NK-92 (cell line): ENCODE measurements at regions not wholly inside any gene's neighbourhood (a gene's known extent, or its start where the extent isn't known, plus 50 kb on each side); places are given as distances from the start of the nearest gene placed in this dataset.
"Not testable (repeated sequence)": the region's sequence is repeated elsewhere in the genome, so short reads cannot be mapped to it uniquely, and the experiment has no call there.

Experiments used
- DNase-seq: peaks from one replicate; lab custom pipeline; 2025; ENCODE audit not compliant: unreplicated experiment; lab: John Stamatoyannopoulos, UW

DNA sequence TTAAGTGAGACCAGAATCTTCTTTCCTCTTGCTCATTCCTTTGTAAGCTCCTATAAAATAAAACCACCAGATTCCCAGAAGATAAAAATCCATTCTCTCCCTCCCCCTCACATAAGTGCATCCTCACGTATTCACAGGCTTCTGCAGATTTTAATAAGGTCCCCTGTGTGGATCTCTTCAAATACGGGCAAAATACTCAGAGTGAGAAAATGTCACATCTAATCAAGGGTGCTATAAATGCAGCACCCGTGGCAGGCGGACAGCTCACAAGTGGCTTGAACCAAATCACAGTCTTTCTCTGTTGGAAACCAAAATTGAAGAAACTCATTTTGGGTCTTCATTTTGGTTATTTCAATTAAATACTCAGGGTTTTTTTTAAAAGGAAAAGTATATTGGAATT is 212.9 kb upstream of the CMC1 start:
- no peak for DNase-seq

DNA sequence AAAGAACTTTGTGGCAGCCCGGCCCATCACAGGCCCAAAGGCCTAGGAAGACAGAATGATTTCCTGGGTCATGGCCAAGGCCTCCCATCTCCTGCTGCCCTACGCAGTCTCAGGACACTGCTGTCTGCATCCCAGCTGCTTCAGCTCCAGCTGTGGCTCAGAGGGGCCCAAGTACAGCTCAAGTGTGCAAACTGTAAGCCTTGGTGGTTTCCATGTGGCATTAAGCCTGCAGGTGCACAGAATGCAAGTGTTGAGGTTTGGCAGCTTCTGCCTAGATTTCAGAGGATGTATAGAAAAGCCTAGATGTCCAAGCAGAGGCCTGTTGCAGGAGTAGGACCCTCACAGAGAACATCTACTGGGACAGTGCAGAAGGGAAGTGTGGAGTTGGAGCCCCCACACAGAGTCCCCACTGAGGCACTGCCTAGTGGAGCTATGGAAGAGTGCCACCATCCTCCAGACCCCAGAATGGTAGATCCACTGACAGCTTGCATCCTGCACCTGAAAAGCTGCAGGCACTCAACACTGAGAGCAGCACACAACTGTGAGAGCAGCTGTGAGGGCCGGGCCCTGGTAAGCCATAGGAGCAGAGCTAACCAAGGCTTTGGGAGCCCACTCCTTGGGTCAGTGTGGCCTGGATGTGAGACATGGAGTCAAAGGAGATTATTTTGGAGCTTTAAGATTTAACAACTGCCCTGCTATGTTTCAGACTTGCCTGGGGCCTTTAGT is 208.2 kb upstream of the CMC1 start:
- DNase-seq, result no peak

DNA sequence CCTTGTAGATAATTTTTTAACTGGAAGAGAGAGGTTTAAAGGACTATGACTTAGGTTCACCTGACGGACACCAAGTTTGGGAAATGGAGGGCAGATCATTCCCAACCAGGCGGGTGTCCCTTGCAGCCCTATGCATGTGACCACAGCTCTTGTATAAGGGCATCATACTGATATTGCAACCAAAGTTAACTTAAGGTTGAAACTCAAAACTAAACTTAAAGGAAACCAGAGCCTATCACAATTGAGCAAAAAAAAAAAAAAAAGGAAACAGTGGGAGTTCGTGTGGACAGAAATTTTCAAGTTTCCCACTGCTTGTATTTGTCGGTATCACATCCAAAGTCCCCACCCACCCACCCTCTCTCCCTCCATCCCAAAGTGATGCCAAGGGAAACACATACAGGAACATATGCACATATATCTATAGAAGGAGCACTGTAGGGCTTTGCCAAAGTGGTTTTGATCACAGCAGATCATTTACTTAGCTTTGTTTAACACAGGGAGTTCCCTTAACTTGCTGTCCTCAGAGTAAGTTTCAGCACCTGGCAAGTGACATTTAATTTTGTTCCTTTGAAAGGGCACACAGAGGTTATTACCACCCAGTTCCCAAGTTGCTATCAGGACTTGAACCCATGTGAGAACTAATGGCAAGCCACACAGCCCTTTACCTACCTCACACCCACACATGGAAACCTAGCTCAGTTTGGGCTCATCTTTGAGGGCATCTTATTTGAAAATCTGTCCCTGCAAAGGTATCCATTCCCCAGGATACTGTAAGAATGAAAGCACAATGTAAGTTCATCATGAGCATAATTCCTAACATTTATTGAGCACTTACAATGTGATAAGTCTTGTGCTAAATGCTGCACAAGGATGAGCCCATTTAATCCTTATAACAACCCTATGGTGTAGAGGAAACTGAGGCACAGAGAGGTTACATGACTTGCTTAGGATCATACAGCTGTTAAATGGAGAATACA is 204.5 kb upstream of the CMC1 start:
- DNase-seq, result no peak

DNA sequence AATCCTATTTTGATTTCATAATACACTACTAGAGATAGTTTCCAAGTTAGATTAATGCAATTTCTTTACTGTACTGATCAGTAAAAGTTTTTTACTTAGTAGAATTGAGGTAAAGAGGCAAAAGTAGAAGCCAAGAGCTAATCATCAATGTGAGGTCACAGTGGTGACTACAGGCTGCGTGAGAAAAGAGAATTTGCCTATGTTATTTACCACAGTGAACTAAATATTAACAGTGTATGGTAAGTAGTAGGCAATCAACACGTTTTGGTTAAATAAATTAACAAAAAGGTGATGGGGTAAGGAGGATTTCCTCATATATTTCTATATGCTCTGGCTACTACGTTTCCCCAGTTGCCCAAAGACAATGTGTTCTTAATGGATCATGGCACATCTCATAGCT is 202.2 kb upstream of the CMC1 start:
- no peak for DNase-seq

DNA sequence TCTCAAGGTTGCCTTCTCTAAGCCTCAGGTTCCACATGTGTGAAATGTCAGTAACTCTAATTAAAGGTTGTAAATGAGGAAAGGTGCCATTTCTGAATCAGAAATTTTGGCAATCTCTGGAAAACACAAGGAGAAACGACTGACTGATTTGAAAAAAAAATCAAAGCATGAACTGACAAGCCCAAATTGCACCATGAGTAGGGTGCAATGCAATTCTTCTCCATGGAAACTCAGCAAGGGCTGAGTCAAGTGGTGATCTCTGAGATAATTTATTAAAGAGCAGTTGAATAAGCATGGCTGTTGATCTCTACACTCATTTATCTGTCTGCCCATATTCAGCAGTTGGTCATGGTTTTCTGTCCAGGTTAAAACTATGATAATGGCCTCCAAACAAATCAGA is 201.6 kb upstream of the CMC1 start:
- no peak for DNase-seq

DNA sequence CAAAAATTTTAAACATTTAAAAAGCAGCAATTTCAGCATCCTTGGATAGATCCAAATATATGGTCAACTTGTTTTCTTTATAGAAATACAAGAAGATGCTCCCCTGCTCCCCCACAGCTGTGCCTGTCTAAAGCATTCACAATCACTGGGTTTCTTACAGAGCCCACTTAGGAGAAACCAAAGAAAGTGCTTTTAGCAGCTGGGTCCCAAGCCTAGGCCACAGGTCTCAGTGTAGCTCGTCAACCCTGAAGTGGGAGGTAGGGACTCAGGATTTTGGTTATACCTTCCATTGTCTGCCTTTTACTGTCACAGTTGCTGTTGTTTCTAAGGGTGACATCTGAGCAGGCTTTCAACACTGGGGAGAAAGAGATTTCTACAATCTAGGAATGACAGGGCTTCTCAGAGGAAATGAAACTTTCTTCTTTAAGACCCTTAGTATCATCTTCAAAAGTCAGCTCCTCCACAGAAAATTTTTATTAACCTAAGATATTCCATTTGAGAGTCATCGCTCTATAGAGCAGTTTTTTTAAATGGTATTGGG is 199.3 kb upstream of the CMC1 start:
- DNase-seq, result no peak

DNA sequence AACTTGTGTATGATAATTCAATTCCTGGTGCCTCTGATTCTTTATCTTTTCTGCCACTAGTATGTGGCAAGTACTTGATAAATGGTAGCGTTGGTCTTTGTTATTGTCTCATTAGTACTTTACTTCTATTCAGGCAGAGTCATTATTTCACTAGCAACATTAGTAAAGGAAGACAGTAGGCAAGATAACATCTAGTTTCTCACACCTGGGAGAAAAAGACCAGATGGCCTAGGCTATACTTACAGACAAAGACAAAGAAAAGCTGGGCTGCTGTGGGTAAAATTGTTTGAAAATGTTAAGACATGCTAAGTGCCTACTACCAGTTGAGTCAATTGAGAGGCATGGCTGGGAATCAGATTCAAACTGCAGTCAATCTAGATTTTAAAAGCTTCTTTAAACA is 198.7 kb upstream of the CMC1 start:
- DNase-seq, result no peak

DNA sequence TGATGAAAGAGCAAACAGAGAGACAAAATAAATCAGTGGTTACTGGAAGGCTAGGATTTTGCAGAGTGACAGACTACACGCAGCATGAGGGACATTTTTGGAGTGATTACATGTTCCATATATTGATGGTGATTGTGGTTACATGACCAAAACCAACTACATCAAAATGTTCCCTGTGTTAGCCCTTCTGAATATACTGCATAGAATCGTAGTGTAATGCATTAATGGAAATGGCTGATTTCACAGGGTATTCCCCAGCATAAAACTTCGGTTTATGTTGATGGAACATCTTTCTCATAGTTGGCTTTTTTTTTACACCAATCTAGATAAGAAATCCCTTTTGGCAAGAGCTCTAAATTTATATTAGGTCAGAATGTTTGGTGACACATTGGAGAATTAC is 191.3 kb upstream of the CMC1 start:
- DNase-seq, result no peak

DNA sequence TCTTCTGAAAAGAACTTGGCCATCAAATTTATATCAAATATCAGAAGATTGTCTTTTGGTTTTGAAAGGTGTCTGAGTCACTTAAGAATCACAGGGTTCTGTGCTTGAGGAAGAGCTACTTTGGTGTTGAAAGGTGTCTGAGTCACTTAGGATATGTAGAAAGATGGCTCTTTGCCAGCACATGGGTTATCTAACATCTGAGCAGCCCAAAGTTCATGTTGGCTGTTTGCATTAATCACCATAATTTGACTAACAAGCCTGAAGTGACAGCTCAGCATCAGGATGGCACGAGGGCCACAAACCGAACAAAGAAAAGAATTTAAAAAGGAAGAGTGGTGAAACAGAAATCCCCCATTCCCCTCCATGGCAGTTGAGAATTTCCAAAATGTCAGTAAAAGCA is 190.5 kb upstream of the CMC1 start:
- no peak for DNase-seq

DNA sequence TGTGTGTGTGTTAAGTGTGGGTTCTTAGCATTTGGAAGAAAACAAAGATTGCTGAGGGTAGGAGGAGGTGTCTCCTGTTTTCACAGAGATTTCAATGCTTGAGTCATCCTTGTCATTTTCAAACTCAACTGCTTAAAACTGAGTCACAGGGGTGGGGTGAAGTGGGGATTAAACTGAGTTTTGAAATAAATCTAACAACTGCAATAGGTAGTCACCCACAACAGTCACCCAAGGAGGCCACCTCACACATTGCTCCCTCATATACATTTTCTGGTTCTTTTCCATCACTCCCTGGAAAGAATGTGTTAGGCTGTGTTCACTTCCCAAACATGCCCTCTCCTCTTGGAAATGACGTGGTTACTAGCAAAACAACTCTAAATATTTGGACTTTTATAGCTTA is 187.7 kb upstream of the CMC1 start:
- DNase-seq, result no peak

DNA sequence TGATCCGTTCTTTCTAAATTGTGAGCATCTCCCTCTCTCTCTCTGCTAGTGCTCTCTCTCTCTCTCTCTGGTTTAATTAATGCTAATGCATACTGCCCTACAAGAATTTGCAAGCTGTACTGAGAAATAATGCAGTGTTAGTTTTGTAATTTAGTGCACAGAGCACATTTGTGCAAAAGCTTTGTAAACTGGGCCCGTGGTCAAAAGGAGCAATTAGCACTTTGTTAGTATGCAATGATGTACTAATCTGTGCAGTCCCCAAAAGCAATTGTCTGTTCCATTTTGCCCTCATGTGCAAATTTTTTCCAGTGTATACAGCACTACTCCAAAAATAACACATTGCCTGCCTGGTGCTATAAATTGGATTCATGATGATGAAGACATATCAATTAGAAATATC is 184.6 kb upstream of the CMC1 start:
- no peak for DNase-seq

DNA sequence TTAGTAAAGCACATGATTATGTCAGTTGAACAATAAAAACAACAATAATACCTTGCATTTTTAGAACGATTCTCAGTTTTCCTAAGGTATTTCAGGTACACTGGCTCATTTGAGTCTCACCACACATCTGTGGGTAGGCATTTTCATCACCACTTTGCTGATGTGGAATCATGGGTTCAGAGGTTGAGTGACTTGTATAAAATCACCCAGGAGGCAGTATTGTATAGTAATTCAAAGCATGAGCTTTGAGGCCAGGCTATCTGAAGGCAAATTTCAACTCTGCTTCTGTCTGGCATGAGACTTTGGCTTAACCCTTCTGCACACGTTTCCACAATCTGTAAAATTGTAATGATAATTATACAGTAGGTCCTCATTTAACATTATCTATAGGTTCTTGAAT is 183.9 kb upstream of the CMC1 start:
- no peak for DNase-seq

DNA sequence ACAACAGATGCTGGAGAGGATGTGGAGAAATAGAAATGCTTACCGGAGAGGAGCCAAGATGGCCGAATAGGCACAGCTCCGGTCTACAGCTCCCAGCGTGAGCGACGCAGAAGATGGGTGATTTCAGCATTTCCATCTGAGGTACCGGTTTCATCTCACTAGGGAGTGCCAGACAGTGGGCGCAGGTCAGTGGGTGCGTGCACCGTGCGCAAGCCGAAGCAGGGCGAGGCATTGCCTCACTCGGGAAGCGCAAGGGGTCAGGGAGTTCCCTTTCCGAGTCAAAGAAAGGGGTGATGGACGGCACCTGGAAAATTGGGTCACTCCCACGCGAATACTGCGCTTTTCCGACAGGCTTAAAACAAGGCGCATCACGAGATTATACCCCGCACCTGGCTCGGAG is 182.2 kb upstream of the CMC1 start:
- DNase-seq, result not testable (repeated sequence)

DNA sequence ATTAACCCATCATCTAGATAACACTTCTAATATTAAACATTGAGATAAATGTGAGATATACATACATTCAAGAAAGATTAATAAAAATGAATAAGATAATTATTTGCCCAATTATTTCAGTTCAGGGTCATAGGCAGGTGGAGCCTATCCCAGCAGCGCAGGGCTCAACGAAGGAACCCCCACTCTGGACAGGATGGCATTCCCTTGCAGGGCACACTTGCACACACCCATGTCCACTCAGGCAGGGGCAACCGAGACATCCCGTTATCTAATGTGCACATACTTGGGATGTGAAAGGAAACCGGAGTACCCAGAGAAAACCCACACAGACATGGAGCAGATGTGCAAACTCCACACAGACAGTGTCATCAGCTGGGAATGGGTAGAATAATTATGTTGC is 175.4 kb upstream of the CMC1 start:
- DNase-seq, result no peak

DNA sequence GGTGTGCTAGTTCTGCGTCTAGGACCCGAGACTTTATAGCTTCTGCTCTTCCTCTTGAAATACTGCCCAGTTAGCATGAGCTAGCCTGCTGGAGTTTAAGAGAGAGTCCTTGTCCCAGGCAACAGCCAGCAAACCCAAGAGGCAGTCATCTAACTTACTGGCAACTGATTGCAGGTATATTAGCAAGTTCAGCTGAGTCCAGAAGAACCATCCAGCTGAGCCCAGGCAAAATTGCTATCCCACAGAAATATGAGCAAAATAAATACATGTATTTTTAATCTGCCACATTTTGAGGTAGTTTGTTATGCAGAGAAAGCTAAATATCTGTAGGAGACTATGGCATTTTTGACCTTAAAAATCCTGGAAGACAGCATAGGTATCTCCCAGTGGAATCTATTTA is 174.4 kb upstream of the CMC1 start:
- no peak for DNase-seq

DNA sequence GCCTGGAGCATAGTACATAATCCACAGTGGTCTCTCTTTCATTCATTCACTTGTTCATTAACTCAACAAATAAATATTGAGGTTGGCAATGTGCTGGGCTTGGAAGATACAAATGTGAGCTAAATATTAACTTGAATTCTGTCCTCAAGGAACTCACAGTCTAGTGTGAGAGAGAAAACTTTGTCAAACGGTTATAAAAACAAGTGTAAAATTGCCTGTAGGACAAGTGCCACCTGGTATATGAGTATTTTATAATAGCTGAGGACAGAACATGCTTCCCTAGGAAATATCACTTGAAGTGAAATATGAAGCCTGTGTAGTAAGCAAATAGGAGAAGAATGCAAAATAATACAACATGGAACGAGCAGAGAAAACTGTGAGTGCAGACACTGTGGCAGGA is 173.1 kb upstream of the CMC1 start:
- DNase-seq, result no peak

DNA sequence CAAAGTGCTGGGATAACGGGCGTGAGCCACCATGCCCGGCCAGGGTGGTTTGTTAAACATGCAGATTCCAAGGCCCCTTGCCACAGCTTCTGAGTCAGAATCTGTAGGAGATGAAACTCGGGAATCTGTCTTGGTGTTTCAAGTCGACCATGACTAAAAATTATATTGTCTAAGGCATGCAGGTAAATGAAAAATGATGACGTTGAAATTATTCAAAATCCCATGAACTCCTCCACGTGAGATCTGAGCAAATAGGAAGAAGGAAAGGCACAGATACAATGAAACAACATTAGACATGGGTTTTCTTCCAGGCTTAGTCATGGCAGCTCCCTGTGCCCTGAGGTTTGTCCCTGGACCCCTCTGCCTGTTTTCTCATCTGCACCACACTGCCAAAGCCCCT is 172.0 kb upstream of the CMC1 start:
- DNase-seq, result no peak

DNA sequence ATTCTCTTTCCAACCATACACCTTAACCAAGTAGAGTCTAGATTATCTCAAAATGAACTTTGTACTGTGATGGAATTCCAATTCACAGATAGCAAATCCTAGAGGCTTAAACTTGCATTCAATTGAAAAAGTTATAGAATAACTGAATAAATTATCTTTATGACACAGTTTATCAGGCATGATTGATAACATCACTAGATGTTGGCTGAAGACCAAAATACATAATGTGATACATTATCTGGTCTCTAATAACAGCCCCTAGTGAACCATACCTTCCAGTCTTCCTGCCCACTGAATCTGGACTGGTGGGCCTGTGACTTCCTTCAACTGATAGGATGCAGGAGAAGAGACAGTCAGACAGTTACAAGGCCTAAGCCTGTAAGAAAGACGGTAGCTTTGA is 165.2 kb upstream of the CMC1 start:
- no peak for DNase-seq

DNA sequence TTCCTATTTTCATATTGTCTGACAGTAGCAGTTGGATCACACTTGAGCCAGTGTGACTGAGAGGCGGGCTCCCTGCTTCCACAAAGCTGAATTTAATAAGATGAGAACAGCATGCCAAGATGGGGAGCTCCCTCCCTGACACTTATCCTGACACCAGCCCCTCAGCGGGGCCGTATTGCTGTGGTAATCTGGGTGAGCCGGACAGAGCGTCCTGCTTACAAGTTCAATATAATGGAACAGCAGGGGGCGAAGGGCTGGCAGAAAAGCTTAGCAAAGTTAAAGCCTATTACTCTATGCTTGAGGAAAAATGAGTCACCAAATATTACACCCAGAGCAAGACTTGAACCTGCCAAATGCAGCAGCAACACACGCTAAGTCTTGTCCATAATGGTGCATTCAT is 163.8 kb upstream of the CMC1 start:
- no peak for DNase-seq

DNA sequence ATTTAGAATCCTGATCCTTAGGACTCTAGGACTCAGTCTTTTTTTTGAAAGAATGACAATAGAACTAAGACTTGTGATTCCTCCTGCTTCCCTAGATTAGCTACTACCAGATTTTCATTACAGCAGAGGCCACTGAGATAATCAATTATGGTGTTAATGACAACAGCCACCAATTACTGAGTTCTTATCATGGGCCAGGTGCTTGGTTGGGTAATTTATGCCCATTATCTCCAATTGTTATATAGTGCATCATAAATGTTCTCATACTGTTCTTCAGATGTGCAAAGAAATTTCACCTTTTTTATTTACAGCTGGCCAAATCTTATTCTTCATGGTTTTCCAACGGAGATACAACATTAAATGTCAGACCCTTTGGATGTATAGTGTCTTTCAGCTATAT is 162.9 kb upstream of the CMC1 start:
- no peak for DNase-seq

DNA sequence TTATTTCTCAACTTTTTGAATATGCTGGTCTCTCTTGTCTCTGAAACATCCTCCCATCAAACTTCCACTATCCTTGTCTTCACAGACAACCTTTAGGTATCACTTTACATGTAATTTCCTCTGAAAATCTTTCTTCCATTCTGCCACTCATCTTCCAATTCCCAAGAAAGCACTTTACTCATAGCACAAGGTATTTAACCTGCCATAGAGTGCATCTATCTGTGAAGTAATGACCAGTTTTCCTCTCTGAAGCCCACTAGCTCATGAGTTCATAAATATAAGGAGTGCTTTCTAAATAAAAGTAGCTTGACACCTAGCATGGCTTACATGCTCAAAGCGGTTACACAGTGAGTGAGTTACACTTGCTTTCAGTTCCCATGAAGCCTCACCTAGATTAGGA is 160.7 kb upstream of the CMC1 start:
- DNase-seq, result no peak

DNA sequence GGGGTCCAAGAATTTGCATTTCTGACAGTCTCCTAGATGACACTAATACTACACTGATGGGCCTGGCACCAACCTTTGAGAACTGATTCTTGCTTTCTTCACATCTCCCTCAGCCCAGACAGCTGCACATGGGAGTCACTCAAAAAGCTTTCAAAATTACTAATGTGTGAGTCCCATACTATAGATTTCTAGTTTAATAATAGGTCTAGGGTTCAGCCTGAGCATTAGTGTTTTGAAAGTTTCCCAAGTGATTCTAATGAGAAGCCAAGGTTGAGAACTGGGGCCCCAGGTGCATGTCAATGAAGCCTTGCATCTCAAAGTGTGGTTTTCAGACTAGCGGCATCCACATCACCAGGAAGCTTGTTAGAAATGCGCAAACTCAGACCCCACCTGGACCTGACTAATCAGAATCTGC is 159.9 kb upstream of the CMC1 start:
- DNase-seq, result no peak
